Heart left ventricle (tissue), 13 donors: ENCODE measurements at regions not wholly inside any gene's neighbourhood (a gene's known extent, or its start where the extent isn't known, plus 50 kb on each side); places are given as distances from the start of the nearest gene placed in this dataset.

ENCODE experiments used
- CTCF ChIP-seq, 12 donors: fragments of 200-600 bp; sonication (generic) in 4 of 12; IDR thresholded peaks; one replicate each; pipeline versions ENCODE4 v1.5.0 to v1.8.0; 2018 to 2022; ENCODE audit warnings: antibody characterized with exemption in 12 of 12, mild to moderate bottlenecking in 5 of 12
- POLR2A ChIP-seq, 2 donors: fragments of 450-650 bp; IDR thresholded peaks; one replicate each; pipeline ENCODE4 v1.6.1; 2017; ENCODE audit warnings: antibody characterized with exemption in 2 of 2, mild to moderate bottlenecking in 2 of 2, moderate library complexity in 2 of 2
- donor health status: ischemic (EF 13 %, LVEDD 7.1; RV severe dilation, severe dysfunction).
- donor health status: DM: no; HTN: yes; CAD: no.
- donor health status: DM: no; HTN: no; CAD: no.
- donor health status: ischemic (EF 25% LVEDD 6.9; RV normal size, moderate dysfunction).
- donor health status: ischemic (EF 25% LVEDD 5.7; RV mildly dilated, moderate dysfunction).
- donor health status: ischemic (EF 35%, LVEDD 5.7; RV mildly dilated, moderate dysfunction).
- donor health status: nonischemic (EF 11% LVEDD 7.7; RV severe dilation, severe dysfunction).
- donor health status: DM: yes; HTN: yes; CAD: no.
- donor health status: PGD.
- donor health status: ischemic (EF 29% LVEDD 5.4; RV normal size, mild dysfunction).
- donor health status: nonischemic (EF 23%, LVEDD 6.1; RV moderate dilation, normal function).

- TF ChIP-seq POLR2A (IDR thresholded peaks at IDR 0.05) (no peak), CTCF (IDR thresholded peaks at IDR 0.05) (no peak)
Observed at GRCh38 chr20:6623989-6624388, 143.5 kb upstream of the BMP2 start.
